ENCODE measurements at regions not wholly inside any gene's neighbourhood (a gene's known extent, or its start where the extent isn't known, plus 50 kb on each side); places are given as distances from the start of the nearest gene placed in this dataset.

DNA sequence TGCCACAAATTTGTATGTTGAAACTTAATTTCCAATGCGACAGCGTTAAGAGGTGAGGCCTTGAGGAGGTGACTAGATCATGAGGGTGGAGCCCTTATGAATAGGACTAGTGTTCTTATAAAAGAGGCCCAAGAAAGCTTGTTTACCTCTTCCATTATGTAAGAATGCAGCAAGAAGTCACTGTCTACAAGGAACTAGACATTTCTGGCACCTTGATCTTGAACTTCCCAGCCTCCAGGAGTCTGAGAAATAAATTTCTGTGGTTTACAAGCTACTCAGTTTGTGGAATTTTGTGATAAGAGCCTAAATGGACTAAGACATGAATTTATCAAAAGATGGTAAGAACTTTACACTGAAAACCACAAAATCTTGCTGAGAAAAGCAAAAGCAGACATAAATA is 173.6 kb upstream of the SGK1 start (continued):
- TF ChIP-seq EZH2 (IDR thresholded peaks at IDR 0.05; ENCODE audit: low read depth, low read length, severe bottlenecking): no peak
